IPS DF 4.7 (cell line): ENCODE measurements at regions not wholly inside any gene's neighbourhood (a gene's known extent, or its start where the extent isn't known, plus 50 kb on each side); places are given as distances from the start of the nearest gene placed in this dataset.

Source experiments
- DNase-seq: peaks from one replicate; pipeline ENCODE4 v3.0.0-alpha.2; 2013; ENCODE audit warnings: low spot score; ENCODE audit errors: extremely low read depth

DNA sequence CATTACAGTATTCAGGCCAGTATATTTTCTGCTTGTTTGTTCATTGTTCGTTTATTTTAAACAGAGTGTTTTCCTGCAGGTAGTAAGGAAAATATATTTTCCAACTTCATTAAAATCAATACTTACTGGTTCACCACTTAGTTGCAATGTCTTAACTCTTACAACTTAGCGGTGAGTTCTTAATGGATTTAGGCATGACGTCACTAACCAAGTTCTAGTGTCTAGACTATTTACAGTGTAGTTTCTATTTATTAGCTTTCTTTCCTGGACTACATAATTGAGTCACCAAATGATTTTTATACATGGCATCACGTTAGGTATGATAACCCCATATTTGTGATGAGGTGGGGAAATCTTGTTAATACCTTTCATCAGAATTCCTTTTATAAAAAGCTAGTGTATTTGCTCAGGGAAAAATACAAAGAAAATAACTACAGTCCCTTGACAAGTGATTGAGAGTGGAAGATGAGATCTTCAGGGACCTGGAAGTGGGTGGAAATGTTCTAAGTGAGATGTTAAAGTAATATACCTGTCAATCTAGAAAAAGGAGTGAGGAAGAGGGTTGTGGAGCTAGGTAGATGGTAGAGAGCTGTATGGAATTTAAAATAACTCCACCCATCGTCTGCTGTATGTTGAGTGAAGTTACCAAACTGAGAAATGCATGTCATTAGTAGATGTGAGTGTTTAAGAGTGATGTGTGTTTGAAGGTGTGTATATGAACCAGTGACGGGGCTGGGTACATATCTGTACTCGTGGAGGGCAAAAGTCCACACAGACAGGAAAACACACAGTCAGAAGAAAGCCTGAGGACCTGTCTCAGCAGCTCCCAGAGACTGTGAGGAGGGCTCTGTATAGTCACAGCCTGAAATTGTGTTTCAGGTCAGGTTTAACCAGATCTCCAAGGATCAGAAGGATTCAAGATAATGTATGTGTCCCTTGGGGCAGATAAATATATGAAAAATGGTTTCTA, 197.6 kb upstream of the ADAMTS5 start:
- DNase-seq, result no peak

DNA sequence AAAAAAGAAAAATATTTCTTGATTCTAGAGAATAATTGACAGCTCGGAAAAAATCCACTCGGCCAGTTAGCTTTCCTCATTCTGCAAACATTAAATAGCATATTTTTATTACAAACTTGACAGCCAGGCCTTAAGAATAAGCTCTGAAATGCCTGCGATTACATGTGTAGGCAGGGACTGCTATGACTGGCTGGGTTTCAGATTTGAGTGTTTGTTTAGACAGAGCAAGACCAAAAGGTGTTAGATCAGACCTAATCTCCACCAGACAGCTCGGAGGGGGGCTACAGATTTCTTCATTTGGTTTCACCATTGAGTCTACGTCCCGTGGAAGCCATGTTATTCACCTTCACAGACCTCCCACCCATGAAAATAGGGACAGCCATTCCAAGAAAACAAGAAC, 192.1 kb upstream of the ADAMTS5 start:
- no peak for DNase-seq

DNA sequence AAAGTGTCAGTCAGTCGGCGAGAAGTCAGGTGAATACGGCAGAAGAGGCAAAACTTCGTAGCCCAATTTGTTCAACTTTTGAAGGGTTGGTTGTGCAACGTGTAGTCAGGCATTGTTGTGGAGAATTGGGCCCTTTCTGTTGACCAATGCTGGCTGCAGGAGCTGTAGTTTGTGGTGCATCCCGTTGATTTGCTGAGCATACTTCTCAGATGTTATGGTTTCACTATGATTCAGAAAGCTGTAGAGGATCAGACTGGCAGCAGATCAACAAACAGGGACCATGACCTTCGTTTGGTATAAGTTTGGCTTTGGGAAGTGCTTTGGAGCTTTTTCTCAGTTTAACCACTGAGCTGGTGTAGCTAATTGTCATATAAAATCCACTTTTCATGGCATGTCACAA, 190.2 kb upstream of the ADAMTS5 start:
- no peak for DNase-seq

DNA sequence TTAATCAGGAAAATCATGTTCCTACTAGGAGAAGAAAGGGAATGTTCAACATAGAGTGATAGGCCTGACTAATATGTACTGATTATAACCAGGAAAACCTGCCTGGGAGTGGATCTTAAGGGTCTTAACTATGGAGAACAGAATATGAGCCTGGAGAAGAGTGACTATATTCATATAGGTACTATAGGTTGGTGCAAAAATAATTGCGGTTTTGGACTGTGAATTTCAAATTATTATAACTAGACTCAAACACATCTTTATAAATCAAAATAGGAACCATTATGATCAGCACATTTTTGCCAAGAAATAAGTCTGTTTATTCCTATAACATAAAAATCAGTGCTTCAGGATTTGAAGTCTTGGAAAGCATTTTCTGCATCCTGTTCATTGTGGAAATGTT, 189.8 kb upstream of the ADAMTS5 start:
- no peak for DNase-seq

DNA sequence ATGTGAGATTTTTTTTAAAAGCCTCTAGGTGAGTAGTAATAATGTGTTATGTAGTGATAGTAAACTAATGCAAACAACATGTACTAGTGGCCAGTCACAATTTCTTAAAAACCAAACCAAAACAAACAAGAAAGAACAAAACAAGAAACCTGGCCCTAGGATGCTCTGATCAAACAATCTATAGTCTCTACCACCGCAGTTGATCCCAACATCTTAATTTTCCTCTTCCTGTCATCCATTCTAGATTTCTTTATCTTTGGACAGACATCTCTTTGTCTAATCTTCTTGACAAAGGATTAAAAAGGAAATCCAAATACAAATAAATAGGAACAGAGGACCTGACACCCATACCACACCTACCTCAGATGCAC, 188.2 kb upstream of the ADAMTS5 start:
- DNase-seq, result no peak

DNA sequence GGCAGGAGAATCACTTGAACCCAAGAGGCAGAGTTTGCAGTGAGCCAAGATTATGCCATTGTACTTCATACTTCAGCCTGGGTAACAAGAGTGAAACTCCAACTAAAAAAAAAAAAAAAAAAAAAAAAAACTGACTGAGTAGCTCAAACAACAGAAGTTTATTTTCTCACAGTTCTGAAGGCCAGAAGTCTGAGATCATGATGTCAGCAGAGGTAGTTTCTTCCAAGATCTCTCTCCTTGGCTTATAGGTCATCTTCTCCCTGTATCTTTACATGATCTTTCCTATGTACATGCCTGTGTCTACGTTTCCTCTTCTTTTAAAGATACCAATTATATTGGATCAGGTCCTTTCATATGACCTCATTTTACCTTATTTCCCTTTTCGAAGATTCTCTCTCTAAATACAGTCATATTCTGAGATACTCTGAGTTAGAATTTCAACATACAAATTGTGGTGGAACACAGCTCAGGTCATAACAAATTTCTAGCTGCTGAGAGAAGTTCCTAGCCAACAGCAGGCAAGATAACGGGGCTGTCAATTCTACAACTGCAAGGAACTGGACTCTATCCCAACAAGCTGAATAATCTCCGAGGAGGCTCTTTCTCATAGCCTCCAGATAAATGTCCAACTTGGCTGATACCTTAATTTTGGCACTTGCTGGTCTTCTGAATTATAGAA, 187.7 kb upstream of the ADAMTS5 start:
- no peak for DNase-seq

DNA sequence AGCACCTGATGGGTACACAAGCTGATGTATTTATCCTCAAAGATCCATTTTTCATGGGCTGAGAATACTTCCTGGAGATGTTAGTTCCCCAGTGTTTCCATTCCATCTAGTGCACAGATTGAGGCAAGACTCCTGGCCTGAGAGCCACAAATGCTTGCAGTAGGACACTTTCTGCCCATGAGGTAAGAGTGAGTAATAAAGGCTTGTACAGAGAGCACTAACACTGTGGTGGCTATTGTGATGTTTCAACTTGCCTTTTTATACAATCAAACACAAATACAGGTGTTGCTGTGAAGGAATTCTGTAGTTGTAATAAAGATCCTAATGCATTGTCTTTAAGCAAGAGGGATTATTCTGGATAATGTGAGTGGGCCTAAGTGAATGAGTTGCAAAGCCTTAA, 186.1 kb upstream of the ADAMTS5 start:
- DNase-seq, result no peak

DNA sequence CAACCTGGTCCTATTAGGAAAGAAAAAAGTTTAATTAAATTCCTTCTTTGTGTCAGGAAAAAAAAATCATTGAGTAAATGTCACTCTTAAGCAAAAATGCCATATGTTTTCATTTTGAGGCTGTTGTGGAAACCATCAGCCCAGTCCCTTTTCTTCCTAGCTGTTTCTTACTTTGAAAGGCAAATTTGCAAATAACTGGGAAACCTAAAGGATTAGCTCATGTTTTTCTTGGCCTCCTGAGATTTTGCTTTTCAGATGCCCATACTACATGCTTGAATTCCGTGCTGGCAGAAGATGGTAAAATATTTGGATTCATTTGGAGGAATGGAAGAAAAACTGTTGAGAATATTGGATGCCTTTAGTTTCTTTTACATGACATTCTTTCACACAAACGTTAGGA, 182.1 kb upstream of the ADAMTS5 start:
- no peak for DNase-seq

DNA sequence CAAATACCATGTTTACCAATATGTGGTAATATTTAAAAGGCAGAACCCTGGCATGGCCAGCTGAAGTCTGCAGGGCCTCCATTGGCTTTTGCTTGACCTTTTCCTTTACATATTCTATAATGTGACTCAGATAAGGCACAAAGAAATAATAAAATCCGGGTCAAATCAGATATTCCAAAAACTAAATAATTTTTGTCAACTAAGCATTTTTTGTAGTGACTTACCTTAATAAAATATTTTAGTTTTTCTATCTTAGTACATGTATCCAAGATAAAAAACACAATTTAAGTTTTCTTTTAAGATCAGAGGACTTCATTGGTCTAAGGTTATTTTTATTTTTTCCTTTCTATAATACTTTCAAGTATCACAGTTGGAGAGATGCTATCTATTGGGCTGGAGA, 179.4 kb upstream of the ADAMTS5 start:
- DNase-seq, result no peak

DNA sequence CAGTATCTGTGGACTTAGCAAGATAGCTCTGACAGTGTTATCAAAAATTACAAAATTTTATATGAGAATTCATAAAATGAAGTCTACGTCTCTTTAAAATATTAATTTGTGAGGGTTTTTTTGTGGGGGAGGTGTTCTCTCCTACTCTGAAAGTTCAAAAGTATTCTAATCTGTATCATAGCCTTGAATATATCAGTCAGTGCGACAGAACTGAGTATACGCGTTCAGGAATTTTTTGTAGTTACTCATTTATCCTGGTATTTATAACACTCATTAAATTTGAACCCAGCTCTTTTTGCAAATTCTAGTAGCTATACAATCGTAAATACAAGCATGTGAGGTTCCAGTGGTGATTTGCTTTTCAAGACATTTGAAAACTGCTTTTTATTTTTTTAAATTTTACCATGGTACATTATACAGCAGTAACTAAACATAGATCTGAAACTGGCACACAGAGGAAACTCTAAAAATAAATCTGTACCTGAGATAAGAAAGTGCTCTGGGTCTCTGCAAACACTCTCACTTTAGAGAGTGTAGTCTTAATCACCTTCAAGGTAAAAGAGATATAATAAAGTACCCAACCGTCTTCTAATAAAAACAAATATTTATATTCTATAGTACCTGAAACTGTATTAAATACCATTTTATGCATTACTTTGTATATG, 178.4 kb upstream of the ADAMTS5 start:
- DNase-seq, result no peak

DNA sequence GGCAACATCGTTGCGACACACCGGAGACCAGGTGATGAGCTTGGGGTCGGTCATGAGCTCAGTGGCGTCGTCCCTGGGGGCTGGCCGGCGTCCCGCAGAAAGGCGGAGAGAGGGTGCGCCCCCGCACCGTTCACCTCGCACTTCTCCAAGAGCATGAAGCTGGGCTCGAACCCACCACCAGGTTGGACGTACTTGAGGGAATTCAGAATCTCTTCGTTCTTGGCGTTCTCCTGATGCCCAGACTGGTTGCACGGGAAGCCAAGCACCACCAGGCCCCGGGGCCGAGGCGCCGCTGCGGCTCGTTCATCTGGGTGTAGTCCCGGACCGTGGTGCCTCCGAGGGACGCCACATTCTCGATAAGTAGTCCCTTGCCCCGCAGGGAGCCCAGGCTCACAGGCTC, 176.6 kb upstream of the ADAMTS5 start:
- no peak for DNase-seq

DNA sequence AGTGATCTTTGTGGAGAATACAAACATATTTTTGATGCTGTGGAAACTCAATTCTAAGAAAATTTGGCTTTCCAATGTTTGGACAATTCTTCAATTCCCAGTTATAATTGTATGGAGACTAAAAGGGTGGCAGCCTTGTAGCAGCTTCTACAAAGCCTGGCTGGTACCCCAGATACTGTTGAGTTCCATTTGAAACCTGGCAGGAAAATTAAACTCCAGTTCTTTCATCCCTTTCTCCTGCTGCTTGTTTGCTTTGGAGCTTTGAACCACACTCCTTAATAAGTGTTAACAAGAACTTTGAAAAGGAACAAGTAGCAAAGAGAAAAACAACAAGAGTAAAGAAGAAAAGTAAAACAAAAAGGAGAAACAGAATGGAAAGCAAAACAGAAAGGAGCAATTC, 172.6 kb upstream of the ADAMTS5 start:
- no peak for DNase-seq

DNA sequence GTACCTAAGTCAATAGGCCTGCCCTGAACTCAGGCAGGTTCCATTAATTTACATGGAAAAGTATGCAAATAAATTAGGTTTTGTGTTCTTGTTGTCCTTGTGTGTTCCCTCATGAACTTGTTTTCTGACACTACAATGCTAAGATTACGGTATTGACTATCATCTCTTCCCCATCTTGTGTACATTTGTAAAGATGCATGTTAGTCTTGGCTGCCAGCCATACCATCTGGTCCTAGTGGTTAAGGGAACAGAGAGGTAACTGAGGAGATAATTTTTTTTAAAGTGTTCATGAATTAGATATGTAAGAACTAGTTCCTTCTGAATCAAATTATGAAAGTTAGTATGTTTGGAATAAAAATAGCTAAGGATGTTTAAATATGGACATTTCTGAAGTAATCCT, 167.6 kb upstream of the ADAMTS5 start:
- DNase-seq, result no peak

DNA sequence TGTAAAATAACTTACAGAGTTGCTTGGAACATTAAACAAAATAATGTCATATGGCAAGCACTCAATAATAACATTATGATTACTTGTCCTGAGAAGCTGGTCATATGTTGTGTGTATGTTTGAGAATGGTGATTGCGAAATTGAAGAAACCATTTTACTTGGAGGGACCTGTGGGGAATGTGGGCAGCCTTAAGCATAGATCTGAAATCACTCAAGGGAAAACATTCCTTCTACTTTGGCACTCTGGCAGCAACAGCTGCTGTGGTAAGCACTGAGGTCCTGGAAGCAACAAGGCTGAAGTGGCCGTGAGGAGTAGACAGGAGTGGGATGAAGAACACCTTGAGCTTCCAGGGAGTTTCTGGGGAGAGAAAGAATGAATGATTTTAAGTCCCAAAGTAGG, 165.4 kb upstream of the ADAMTS5 start:
- DNase-seq, result no peak

DNA sequence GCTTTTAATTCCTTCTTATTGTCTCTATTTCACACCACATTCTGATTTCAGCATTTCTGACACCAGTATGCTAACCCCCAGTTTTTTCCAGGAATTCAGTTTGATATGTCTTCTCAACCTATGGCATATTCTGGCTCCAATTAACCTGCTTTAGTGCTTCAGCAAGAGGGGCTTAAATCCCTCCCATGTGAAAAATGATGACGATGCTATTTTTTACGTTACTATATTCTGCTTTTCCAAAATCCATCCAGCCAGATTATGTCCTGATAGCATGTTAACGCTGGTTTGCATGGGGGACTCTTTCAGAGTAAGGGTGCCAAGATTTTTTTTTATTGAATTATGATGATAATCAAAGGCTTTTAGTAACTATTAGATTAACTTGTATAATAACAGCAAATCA, 163.3 kb upstream of the ADAMTS5 start:
- DNase-seq, result no peak

DNA sequence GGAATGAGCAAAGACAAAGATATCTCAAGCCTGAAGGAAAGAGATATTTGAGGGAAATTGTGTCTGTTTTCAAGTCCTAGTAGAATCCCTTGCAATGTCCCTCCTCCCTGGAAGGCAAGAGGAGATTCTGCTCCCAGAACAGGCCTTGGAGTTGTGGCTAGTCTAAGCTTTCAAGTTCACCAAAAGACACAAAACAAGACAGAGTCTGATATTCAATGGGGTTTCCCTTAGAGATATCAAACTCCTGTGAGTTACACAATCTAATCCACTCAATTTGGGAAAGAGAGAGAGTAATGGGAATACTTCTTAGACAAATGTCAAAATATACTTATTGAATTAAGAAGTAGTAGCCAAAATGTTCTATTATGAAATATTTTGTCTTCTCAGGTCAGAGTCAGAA, 162.8 kb upstream of the ADAMTS5 start:
- DNase-seq, result no peak

DNA sequence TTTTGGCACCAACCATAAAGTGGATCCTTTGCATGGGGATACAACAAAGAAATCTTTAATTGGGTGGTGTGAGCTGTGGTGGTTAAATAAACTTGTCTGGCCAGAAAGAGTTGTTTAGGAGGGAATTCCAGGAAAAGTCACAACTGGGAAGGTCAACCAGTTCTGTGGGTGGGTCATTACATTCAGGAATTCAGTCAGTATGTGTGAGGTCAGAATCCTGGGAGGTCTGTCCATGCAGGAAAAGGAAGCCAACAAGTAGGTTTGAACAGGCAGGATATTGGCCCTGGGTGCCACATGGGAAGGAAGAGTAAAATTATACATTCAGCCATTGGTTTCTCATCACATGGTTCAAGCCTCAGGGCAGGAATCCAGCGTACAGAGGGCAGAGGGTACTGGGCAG, 162.3 kb upstream of the ADAMTS5 start:
- DNase-seq, result no peak

DNA sequence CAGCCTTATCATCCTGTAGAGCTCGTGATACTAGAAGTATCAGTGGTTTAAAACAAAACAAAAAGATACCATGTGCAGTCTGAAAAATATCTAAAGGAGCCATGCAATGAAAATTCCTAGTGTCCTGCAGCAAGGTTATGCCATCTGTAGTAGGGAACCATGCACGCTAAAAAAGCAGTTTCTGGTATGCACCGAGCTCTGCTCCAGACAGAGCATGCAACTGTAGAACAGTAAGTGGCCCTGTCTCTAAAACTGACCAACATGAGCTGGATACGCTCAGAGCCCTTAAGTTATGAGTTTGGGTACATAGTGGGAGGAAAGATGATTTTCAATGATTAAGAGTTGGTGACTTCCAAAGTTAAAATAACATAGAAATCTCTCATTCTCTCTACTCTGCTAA, 159.3 kb upstream of the ADAMTS5 start:
- DNase-seq, result no peak

DNA sequence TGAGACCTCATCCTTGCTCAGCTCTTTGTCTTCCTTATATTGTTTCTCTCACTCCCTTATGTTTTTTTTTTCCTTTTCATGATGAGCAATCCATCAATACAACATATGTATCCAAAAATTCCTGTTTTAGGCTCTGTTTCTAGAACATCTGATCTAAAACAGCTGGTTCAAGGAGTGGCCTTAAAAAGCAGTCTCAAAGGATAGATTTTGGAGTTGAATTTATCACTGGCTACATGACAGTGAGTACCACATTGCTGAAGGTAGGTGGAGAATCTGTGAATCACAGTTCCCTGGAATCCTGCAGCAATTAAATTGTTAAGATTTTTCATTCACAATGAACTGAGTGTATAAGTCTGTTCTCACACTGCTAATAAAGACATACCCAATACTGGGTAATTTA, 155.8 kb upstream of the ADAMTS5 start:
- DNase-seq, result no peak

DNA sequence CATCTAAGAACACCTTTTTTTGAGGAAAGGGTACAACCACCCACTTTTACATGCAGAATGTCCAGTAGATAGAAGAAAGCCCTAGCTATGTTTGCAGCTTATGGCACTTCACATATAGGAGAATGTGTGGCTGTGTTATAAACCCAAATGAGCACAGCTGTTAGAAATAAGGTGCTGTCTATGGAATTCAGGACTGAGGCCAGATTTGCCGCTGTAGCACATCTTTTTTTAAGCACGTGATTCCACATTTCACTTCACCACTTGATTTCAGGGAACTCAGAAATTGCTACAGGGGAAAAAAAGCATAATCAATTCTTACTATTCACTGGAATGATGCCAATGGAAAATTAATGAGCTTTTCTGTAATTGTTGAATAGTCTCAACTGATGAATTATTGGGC, 147.2 kb upstream of the ADAMTS5 start:
- DNase-seq, result no peak

DNA sequence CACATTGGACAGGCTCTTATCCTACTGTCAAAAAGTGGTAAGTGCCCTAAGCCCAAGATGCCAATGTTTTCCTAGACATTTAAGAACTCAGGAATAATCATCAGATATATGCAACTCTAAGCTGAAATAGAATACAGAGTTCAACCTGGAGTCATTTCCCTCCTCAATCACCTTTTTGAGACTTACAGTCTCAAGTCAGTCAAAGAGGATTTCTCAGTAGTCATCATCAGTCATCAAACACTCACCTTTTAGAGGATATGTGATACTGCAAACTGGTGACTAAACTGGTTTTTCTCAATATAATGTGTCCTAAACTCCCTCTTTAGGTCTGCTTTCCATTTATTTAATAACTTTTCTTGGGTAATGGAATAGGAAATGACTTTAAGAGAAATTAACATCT, 145.3 kb upstream of the ADAMTS5 start:
- no peak for DNase-seq

DNA sequence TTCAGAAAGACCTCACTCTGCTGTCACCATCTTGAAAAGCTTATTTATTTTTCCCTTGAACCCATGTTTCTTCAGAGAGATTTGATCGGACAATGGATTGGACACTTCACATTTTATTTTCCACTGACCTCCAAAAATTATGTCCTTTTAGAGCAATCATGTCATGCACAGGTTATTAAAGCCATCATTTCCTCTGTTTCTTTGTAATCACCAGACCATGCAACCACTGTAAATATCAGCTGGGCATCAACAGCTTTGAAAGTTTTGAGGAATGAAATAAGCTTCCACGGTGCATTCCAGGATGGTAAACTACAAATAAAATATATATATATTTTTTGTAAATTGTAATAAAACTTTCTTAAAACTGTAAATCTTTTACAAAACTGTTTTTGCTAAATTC, 144.1 kb upstream of the ADAMTS5 start:
- no peak for DNase-seq
